Subcutaneous abdominal adipose tissue (tissue), 5 donors: ENCODE measurements at regions not wholly inside any gene's neighbourhood (a gene's known extent, or its start where the extent isn't known, plus 50 kb on each side); places are given as distances from the start of the nearest gene placed in this dataset.
"Not testable (repeated sequence)": the region's sequence is repeated elsewhere in the genome, so short reads cannot be mapped to it uniquely, and the experiment has no call there.

Source experiments
- H3K27ac ChIP-seq: one replicate; pipeline ENCODE4 v1.7.0; 2013; ENCODE audit warnings: low read depth, mild to moderate bottlenecking, inconsistent platforms, low read length, moderate library complexity
- H3K27me3 ChIP-seq, 5 donors: one replicate each; pipeline ENCODE4 v1.7.0; 2013; ENCODE audit warnings: low read length in 5 of 5, inconsistent platforms in 1 of 5; ENCODE audit not compliant: control insufficient read depth in 5 of 5, insufficient read depth in 4 of 5
- H3K36me3 ChIP-seq, 5 donors: one replicate each; pipeline ENCODE4 v1.7.0; 2013; ENCODE audit warnings: low read length in 5 of 5; ENCODE audit not compliant: control insufficient read depth in 5 of 5, insufficient read depth in 5 of 5
- H3K4me1 ChIP-seq, 5 donors: one replicate each; pipeline ENCODE4 v1.7.0; 2013; ENCODE audit warnings: low read length in 5 of 5, mild to moderate bottlenecking in 3 of 5, moderate library complexity in 1 of 5; ENCODE audit not compliant: control insufficient read depth in 5 of 5, insufficient read depth in 5 of 5
- H3K4me3 ChIP-seq, 5 donors: one replicate each; pipeline ENCODE4 v1.7.0; 2013; ENCODE audit warnings: low read length in 5 of 5, low read depth in 1 of 5
- H3K9ac ChIP-seq, 5 donors: one replicate each; pipeline ENCODE4 v1.7.0; 2013; ENCODE audit warnings: low read length in 5 of 5, mild to moderate bottlenecking in 4 of 5, moderate library complexity in 3 of 5
- H3K9me3 ChIP-seq, 5 donors: one replicate each; pipeline ENCODE4 v1.7.0; 2013; ENCODE audit warnings: low read length in 5 of 5; ENCODE audit not compliant: control insufficient read depth in 5 of 5
- donor health status: healthy.
- donor health status: healthy.
- donor health status: healthy.
- donor health status: healthy.
- donor health status: healthy.

DNA sequence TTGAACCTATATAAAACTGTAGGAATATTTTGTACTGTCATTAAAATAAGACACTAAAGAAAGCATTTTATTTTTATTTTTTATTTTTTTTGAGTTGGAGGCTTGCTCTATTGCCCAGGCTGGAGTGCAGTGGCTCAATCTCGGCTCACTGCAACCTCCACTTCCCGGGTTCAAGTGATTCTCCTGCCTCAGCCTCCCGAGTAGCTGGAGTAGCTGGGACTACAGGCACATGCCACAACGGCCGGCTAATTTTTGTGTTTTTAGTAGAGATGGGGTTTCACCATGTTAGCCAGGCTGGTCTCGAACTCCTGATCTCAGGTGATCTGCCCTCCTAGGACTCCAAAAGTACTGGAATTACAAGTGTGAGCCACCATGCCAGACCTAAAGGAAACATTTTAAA, 102.8 kb downstream of the XRCC2 start:
- H3K4me1 ChIP-seq, H3K4me3 ChIP-seq, H3K9ac ChIP-seq, H3K36me3 ChIP-seq, H3K9me3 ChIP-seq, H3K27me3 ChIP-seq, H3K27ac ChIP-seq: not testable (repeated sequence)

DNA sequence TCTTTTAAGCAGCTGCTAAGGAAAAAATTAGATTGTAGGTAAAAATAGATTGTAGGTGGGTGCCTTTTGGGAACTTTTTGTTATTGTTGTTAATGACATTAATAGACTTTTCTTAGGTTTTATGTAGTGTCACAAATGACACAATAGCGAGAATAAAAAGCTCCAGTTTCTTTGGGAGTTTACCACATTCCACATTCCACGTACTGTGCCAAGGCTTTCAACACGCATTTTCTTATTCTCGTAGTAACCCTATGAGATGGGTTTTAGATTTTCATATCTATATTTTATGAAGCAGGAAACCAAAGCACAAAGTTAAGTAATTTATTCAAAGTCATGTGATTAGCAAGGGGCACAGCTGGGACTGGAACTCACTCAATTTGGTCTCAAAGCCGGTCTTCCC, 103.8 kb downstream of the XRCC2 start:
- no peak overlapping the region for H3K4me3 ChIP-seq
- peaks cover 0 to 9% (median 0%) of the 10 kb centered on the region in 5 donors for H3K27me3 ChIP-seq
- H3K36me3 ChIP-seq, result no peaks in the 10 kb centered on the region
- H3K4me1 ChIP-seq, result peaks cover 0 to 10% (median 6%) of the 10 kb centered on the region in 5 donors
- no peak overlapping the region for H3K9ac ChIP-seq
- no peak overlapping the region for H3K27ac ChIP-seq
- no peaks in the 10 kb centered on the region for H3K9me3 ChIP-seq

DNA sequence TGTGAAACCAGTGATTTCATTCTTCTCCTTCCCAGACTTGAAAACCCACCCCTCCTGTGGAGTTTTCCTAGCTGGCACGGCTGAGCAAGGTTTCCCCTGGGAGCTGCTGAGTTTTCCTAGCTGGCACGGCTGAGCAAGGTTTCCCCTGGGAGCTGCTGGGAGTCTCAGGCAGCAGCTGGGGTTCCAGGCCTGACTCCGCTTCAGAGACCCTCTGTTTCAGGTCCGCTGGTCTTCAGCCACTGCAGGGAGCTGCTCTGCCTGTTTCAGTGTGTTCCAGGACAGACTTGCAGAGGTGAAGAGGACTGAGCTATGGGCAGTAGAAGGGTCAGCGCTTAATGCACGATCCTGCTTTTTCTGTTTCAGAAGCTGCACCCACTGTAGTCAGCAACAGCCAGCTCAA, 104.9 kb downstream of the XRCC2 start:
- Histone ChIP-seq H3K4me3 (no peak overlapping the region), H3K27ac (no peak overlapping the region), H3K9me3 (no peaks in the 10 kb centered on the region), H3K4me1 (peaks cover 0 to 10% (median 6%) of the 10 kb centered on the region in 5 donors), H3K27me3 (peaks cover 0 to 9% (median 0%) of the 10 kb centered on the region in 5 donors), H3K36me3 (no peaks in the 10 kb centered on the region), H3K9ac (no peak overlapping the region)

DNA sequence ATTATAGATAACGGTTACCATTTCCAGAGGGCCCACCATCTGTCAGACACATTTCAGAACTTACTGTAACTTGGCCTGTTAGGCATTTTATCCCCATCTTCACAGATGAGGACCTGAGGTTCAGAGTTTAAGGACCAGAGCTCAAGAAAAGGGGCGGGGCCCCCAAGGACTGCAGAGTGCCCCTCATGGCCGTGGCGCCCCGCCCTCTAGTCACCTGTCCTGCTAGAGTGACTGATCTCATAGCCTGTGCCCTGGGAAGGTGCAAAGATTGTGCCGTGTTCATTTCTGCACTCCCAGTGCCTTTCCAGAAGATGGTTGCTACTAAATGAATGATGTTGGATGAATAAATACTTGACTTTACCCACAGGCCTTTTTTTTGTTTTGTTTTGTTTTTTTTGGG, 107.0 kb downstream of the XRCC2 start:
- no peak overlapping the region for H3K27ac ChIP-seq
- H3K36me3 ChIP-seq, result no peaks in the 10 kb centered on the region
- H3K4me1 ChIP-seq, result peaks cover 0 to 10% (median 6%) of the 10 kb centered on the region in 5 donors
- no peak overlapping the region for H3K4me3 ChIP-seq
- H3K9ac ChIP-seq, result no peak overlapping the region
- H3K9me3 ChIP-seq, result no peaks in the 10 kb centered on the region
- peaks cover 0 to 6% (median 0%) of the 10 kb centered on the region in 5 donors for H3K27me3 ChIP-seq

DNA sequence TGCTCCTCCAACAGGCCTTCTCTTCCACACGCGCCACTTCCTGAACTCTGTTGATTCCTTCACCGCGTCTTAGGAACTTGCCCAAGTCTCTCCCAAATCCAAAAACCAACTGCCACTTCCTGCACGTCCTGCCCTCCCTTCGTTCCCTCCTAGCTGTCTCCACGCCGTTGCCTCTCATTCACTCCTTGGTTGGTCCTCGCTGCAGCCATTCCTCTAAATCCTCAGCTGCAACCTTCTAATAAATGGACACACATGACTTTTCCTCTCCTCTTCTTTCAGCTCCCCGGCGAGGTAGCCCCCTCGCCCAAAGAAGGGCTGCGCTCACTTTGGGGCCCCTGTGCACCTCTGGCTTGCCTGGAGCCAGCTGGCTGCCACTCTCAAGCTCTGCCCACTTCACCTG, 110.2 kb downstream of the XRCC2 start:
- no peaks in the 10 kb centered on the region for H3K9me3 ChIP-seq
- peaks cover 0 to under 1% (median 0%) of the 10 kb centered on the region in 5 donors for H3K4me1 ChIP-seq
- no peaks in the 10 kb centered on the region for H3K36me3 ChIP-seq
- H3K27me3 ChIP-seq, result peaks cover 0 to 6% (median 0%) of the 10 kb centered on the region in 5 donors
- H3K9ac ChIP-seq, result no peak overlapping the region
- no peak overlapping the region for H3K4me3 ChIP-seq
- H3K27ac ChIP-seq, result no peak overlapping the region

DNA sequence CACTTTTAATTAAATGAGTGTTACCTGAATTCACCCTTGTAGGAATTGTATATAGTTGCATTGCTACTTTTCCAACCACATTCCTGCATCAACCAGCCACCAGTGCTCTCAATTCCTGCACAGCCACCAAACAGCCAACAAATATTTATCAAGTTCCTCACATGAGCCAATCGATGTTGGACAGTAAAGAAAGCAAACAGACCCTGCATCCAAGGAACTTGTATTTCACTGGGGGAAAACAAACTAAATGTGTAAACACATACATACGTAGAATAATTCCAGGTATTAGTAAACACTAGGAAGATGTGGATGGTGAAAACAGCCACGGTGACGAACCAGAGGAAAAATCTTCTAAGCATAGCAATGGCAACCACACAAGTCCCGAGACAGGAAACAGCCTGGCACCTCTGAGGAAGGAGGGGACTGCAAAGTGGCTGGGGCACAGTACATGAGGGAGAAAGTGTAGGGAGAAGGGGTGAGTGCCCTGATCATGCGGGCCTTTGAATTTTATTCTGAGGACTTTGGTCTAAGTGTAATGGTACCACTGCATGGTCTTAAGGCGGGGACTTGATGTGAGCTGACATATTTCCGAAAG, 111.2 kb downstream of the XRCC2 start:
- H3K4me3 ChIP-seq, result no peak overlapping the region
- no peaks in the 10 kb centered on the region for H3K9me3 ChIP-seq
- no peaks in the 10 kb centered on the region for H3K4me1 ChIP-seq
- no peak overlapping the region for H3K27ac ChIP-seq
- no peak overlapping the region for H3K9ac ChIP-seq
- H3K36me3 ChIP-seq, result no peaks in the 10 kb centered on the region
- peaks cover 0 to 6% (median 0%) of the 10 kb centered on the region in 5 donors for H3K27me3 ChIP-seq

DNA sequence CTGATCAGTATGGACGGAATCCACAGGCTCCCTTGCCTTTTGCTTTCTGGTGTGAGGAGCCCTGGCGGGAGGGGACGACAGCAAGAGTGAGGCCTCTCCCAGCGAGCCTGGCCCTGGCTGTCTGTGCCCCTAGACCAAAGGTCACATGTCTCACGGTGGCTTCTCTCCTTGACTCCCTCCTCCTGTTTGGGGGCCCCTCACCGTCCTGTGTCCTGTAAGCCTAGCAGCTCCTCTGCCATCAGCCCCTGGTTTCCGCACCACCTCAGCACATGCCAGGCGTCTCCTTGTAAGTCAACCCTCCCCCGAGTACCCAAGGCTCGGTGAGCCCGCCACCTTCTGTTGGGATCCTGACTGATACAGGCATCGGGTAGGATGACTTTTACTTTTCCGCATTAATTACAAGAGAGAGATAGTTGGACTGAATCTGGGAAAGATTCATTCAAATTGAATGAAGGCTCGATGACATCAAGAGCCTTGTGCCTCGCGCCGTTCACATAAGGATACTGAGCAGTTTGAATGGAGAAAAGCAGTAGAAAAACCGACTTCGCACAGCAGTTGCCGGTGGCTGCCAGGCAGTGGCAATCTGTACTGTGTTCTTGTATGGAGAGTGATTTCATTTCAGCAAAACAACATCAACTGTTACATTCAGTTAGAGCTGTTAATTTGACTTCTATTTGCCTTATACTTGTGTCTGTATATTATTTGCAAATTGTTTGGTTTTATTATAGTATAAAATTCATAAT, 119.8 kb downstream of the XRCC2 start:
- no peak overlapping the region for H3K27ac ChIP-seq
- H3K9ac ChIP-seq, result no peak overlapping the region
- no peaks in the 10 kb centered on the region for H3K36me3 ChIP-seq
- H3K9me3 ChIP-seq, result no peaks in the 10 kb centered on the region
- H3K4me1 ChIP-seq, result no peaks in the 10 kb centered on the region
- H3K4me3 ChIP-seq, result no peak overlapping the region
- no peaks in the 10 kb centered on the region for H3K27me3 ChIP-seq

DNA sequence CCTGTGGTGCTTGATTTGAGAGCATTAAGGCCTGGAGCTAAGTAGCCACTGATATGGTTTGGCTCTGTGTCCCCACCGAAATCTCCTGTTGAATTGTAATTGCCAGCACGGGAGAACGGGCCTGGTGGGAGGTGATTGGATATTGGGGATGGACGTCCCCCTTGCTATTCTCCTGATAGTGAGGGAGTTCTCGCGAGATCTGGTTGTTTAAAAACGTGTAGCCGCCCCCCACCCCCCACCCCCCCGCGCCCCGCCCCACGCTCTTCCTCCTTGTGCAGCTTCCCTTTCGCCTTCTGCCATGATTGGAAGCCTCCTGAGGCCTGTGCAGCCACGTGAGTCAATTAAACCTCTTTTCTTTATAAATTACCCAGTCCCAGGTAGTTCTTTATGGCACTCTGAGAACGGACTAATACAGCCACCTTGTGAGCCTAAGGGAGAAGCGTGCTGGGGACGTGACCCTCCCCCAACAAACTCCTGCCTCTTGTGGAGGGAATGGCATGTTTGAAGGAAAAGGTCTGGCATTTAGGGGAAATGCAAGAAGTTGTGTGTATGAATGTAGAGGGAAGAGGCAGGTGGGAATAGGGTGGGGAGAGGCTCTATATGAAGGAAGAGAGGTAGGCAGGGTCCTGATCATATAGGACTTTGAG, 118.0 kb upstream of the KMT2C start:
- Histone ChIP-seq H3K4me3 (no peak overlapping the region), H3K9ac (no peak overlapping the region), H3K36me3 (no peaks in the 10 kb centered on the region), H3K4me1 (no peaks in the 10 kb centered on the region), H3K27me3 (no peaks in the 10 kb centered on the region), H3K9me3 (no peaks in the 10 kb centered on the region), H3K27ac (no peak overlapping the region)

DNA sequence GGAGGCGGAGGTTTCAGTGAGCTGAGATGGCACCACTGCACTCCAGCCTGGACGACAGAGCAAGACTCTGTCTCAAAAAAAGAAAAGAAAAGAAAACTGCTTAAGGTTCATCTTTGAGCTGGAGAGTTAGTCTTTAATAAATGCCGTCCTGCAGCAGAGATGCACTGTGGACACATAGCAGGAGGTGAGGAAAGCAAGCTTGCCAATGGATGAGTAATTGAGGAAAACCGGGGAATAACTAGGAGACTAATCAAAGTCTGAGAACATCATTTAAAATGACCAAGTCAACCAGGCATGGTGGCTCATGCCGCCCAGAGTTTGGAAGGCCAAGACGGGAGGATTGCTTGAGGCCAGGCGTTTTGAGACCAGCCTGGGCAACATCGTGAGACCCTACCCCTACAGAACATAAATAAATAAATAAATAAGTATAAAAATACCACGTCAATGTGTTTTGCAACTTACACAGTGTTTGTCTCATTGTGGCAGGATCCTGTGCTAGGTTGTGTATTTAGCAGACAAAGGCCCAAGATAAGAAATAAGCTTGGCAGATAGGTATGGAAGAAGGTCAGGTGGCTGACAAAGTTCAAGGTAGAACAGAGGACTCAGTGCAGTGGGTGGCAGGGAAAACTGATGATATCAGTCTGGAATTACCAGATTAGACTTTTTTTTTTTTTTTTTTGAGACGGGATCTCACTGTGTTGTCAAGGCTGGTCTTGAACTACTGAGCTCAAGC, 115.7 kb upstream of the KMT2C start:
- no peak overlapping the region for H3K4me3 ChIP-seq
- H3K9ac ChIP-seq, result no peak overlapping the region
- no peak overlapping the region for H3K27ac ChIP-seq
- no peaks in the 10 kb centered on the region for H3K36me3 ChIP-seq
- no peaks in the 10 kb centered on the region for H3K9me3 ChIP-seq
- no peaks in the 10 kb centered on the region for H3K4me1 ChIP-seq
- H3K27me3 ChIP-seq, result no peaks in the 10 kb centered on the region
